ENCODE measurements at regions not wholly inside any gene's neighbourhood (a gene's known extent, or its start where the extent isn't known, plus 50 kb on each side); places are given as distances from the start of the nearest gene placed in this dataset.
"Not testable (repeated sequence)": the region's sequence is repeated elsewhere in the genome, so short reads cannot be mapped to it uniquely, and the experiment has no call there.

- no peak for DNase-seq (ENCODE audit: low read depth, low spot score)
- Histone ChIP-seq H3K36me3 (ENCODE audit: insufficient read depth, low read length) (no peaks in the 10 kb centered on the region), H3K9ac (ENCODE audit: insufficient read length) (no peak overlapping the region), H3K4me3 (no peak overlapping the region), H3K27ac (no peak overlapping the region), H3K9me3 (ENCODE audit: low read depth, low read length) (no peaks in the 10 kb centered on the region)
- no peak for TF ChIP-seq FOXP2 (optimal IDR thresholded peaks at IDR 0.05; ENCODE audit: control extremely low read depth, extremely low read length, insufficient read depth)
- no peak for TF ChIP-seq EZH2 (IDR thresholded peaks at IDR 0.05)
- no peak for TF ChIP-seq POLR2AphosphoS5 (IDR thresholded peaks at IDR 0.05; ENCODE audit: borderline replicate concordance, low read depth, low read length)
Observed at GRCh38 chr9:65420771-65421170, 135.8 kb upstream of the FOXD4L5 start.

- DNase-seq (ENCODE audit: low read depth, low spot score); H3K9ac ChIP-seq (ENCODE audit: insufficient read length); H3K9me3 ChIP-seq (ENCODE audit: low read depth, low read length): not testable (repeated sequence)
Observed at GRCh38 chr9:65418966-65419365, 134.0 kb upstream of the FOXD4L5 start.

DNA sequence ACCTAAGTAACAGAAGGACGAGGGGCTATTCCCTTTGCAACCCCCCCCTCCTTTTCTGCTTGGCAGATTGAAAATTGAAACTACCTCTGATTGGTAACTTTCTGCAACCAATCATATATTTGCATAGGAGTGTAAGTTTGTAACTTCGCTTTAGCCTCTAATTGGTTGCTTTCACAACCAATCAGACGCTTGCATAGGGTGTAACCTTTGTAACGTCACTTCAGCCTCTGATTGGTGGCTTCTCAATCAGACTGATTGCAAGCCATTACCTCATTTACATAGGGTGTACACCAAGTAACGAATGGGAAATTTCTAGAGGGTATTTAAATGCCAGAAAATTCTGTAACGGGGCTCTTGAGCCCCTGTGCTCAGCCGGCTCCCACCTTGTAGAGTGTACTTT, 131.9 kb upstream of the FOXD4L5 start:
- not testable (repeated sequence) for H3K9me3 ChIP-seq (ENCODE audit: low read depth, low read length); H3K9ac ChIP-seq (ENCODE audit: insufficient read length); H3K36me3 ChIP-seq (ENCODE audit: insufficient read depth, low read length)

More at GRCh38 chr9:65418966-65419365, 134.0 kb upstream of the FOXD4L5 start:
- H3K36me3 ChIP-seq (ENCODE audit: insufficient read depth, low read length); H3K27ac ChIP-seq; H3K4me3 ChIP-seq: not testable (repeated sequence)

DNA sequence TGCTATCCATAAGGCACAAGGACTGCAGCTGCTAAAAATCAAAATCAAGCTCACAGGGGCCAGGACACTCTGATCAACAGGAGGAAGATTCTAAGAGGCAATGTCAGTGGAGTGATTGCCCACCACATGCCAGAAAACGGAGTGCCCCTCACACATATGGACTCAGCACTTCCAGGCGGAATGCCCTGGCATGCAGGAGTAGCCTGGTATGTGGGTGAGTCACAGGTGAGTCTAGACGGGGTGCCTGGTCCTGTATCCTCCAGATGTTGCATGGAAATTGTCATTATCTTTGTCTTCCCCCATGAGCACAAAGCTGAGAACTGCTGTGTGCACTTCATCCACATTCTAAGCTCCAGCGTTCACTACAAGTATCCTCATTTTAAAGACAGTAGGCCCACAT, 129.2 kb upstream of the FOXD4L5 start:
- H3K4me3 ChIP-seq; H3K36me3 ChIP-seq (ENCODE audit: insufficient read depth, low read length); H3K27ac ChIP-seq; H3K9me3 ChIP-seq (ENCODE audit: low read depth, low read length); DNase-seq (ENCODE audit: low read depth, low spot score); H3K9ac ChIP-seq (ENCODE audit: insufficient read length): not testable (repeated sequence)

More for the DNA sequence above, 131.9 kb upstream of the FOXD4L5 start:
- not testable (repeated sequence) for H3K4me3 ChIP-seq; H3K27ac ChIP-seq; DNase-seq (ENCODE audit: low read depth, low spot score)

DNA sequence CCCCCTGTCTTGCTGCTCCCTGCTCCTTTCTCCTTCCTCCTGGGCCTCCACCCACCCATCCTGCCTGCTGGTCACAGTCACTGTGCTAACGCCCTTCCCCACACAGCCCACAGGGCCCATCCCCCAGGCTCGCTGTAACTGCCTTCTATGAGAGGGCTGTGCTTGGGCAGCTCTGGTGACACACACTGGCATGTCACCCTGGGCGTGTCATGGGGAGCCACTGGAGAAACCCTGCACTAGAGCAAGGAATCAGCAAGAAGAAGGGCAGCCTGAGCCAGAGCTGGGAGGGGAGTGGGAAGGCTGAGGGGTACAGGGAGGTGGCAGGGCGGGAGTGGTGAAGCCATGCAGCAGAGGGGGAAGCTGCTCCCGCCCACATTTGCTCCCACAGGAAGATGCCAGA, 128.4 kb upstream of the FOXD4L5 start:
- DNase-seq (ENCODE audit: low read depth, low spot score); H3K9ac ChIP-seq (ENCODE audit: insufficient read length); H3K9me3 ChIP-seq (ENCODE audit: low read depth, low read length): not testable (repeated sequence)

DNA sequence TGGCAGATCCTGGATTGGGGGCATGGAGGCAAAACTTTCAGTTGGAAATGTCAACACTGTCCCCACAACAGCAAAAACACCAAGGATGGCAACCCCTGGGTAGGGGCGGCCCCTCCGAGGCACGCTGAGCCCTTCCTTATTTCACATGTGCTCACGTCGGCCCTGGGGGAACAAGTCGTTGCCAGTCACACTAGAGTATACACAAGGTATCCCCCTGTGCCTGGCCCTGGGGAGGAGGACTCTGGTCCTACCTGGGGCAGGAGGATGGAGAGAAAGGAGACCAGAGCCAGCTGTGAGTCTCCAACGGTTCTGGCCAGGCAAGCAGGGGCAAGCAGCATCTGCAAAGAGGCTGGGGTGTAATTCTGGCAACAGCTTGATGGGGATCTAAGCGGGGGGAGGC, 126.9 kb upstream of the FOXD4L5 start:
- Histone ChIP-seq H3K27ac (no peak overlapping the region), H3K9ac (ENCODE audit: insufficient read length) (no peak overlapping the region), H3K36me3 (ENCODE audit: insufficient read depth, low read length) (no peaks in the 10 kb centered on the region), H3K9me3 (ENCODE audit: low read depth, low read length) (no peaks in the 10 kb centered on the region), H3K4me3 (no peak overlapping the region)
- TF ChIP-seq EZH2 (IDR thresholded peaks at IDR 0.05) (no peak), FOXP2 (optimal IDR thresholded peaks at IDR 0.05; ENCODE audit: control extremely low read depth, extremely low read length, insufficient read depth) (no peak), POLR2AphosphoS5 (IDR thresholded peaks at IDR 0.05; ENCODE audit: borderline replicate concordance, low read depth, low read length) (no peak)
- DNase-seq (ENCODE audit: low read depth, low spot score), result no peak

More for the DNA sequence above, 128.4 kb upstream of the FOXD4L5 start:
- not testable (repeated sequence) for H3K27ac ChIP-seq; H3K36me3 ChIP-seq (ENCODE audit: insufficient read depth, low read length); H3K4me3 ChIP-seq

DNA sequence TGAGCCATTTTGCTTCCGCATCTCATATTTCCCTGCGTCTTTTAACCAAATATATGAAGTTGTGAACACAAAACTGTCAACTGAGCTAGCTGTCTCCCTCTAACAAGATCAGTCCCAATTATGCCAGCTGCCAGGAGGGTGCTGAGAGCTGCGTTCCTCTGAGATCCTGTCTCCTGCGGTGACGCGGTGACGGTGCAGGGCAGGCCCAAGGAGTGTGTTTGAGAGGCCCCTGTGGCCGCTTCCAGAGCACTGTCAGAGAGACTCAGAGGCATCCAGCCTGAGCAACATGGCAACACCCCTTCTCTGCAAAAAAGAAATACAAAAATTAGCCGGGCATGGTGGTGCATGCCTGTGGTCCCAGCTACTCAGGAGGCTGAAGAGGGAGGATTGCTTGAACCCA, 126.3 kb upstream of the FOXD4L5 start:
- Histone ChIP-seq H3K36me3 (ENCODE audit: insufficient read depth, low read length) (no peaks in the 10 kb centered on the region), H3K9me3 (ENCODE audit: low read depth, low read length) (no peaks in the 10 kb centered on the region), H3K4me3 (no peak overlapping the region), H3K9ac (ENCODE audit: insufficient read length) (no peak overlapping the region), H3K27ac (no peak overlapping the region)
- no peak for DNase-seq (ENCODE audit: low read depth, low spot score)
- TF ChIP-seq FOXP2 (optimal IDR thresholded peaks at IDR 0.05; ENCODE audit: control extremely low read depth, extremely low read length, insufficient read depth) (no peak), EZH2 (IDR thresholded peaks at IDR 0.05) (no peak), POLR2AphosphoS5 (IDR thresholded peaks at IDR 0.05; ENCODE audit: borderline replicate concordance, low read depth, low read length) (no peak)

DNA sequence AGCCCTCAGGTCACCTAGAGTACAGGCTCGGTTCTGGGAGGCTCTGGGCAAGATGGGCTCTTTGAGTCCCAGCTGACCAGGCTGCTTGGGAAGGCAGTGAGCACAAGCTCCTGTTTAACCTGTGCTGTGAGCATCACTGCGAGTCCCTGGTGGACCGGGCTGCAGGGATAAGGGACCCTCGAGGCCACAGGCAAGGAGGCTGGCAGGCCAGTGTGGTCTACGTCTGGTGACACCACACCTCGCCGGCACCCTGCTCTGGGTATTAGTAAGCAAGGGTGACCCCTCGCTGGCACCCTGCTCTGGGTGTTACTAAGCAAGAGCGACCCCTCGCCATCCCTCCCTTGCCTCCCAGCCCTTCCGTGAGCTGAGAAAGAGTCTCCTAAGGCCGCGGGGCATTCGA, 125.9 kb upstream of the FOXD4L5 start:
- no peak for DNase-seq (ENCODE audit: low read depth, low spot score)
- no peak overlapping the region for H3K4me3 ChIP-seq

GRCh38 chr9:65409471-65409980, 124.5 kb upstream of the FOXD4L5 start:
- no peak for TF ChIP-seq FOXP2 (optimal IDR thresholded peaks at IDR 0.05; ENCODE audit: control extremely low read depth, extremely low read length, insufficient read depth)
- TF ChIP-seq POLR2AphosphoS5 (IDR thresholded peaks at IDR 0.05; ENCODE audit: borderline replicate concordance, low read depth, low read length), result no peak
- TF ChIP-seq EZH2 (IDR thresholded peaks at IDR 0.05), result no peak
- no peak overlapping the region for H3K27ac ChIP-seq
- H3K36me3 ChIP-seq (ENCODE audit: insufficient read depth, low read length), result no peaks in the 10 kb centered on the region
- H3K9me3 ChIP-seq (ENCODE audit: low read depth, low read length), result no peaks in the 10 kb centered on the region
- no peak overlapping the region for H3K4me3 ChIP-seq
- DNase-seq (ENCODE audit: low read depth, low spot score), result no peak
- no peak overlapping the region for H3K9ac ChIP-seq (ENCODE audit: insufficient read length)

More for the DNA sequence above, 125.9 kb upstream of the FOXD4L5 start:
- Histone ChIP-seq H3K9ac (ENCODE audit: insufficient read length) (no peak overlapping the region), H3K36me3 (ENCODE audit: insufficient read depth, low read length) (no peaks in the 10 kb centered on the region), H3K9me3 (ENCODE audit: low read depth, low read length) (no peaks in the 10 kb centered on the region), H3K27ac (no peak overlapping the region)
- TF ChIP-seq EZH2 (IDR thresholded peaks at IDR 0.05), result no peak
- no peak for TF ChIP-seq POLR2AphosphoS5 (IDR thresholded peaks at IDR 0.05; ENCODE audit: borderline replicate concordance, low read depth, low read length)
- TF ChIP-seq FOXP2 (optimal IDR thresholded peaks at IDR 0.05; ENCODE audit: control extremely low read depth, extremely low read length, insufficient read depth), result no peak

GRCh38 chr9:65408806-65409205, 123.8 kb upstream of the FOXD4L5 start:
- not testable (repeated sequence) for H3K4me3 ChIP-seq; H3K9me3 ChIP-seq (ENCODE audit: low read depth, low read length); H3K9ac ChIP-seq (ENCODE audit: insufficient read length); H3K36me3 ChIP-seq (ENCODE audit: insufficient read depth, low read length); DNase-seq (ENCODE audit: low read depth, low spot score); H3K27ac ChIP-seq

GRCh38 chr9:65406625-65407024, 121.6 kb upstream of the FOXD4L5 start:
- H3K4me3 ChIP-seq; H3K27ac ChIP-seq; H3K9ac ChIP-seq (ENCODE audit: insufficient read length); DNase-seq (ENCODE audit: low read depth, low spot score); H3K9me3 ChIP-seq (ENCODE audit: low read depth, low read length); H3K36me3 ChIP-seq (ENCODE audit: insufficient read depth, low read length): not testable (repeated sequence)

GRCh38 chr9:65405766-65406165, 120.8 kb upstream of the FOXD4L5 start:
- not testable (repeated sequence) for H3K4me3 ChIP-seq; H3K9me3 ChIP-seq (ENCODE audit: low read depth, low read length); H3K36me3 ChIP-seq (ENCODE audit: insufficient read depth, low read length); DNase-seq (ENCODE audit: low read depth, low spot score); H3K9ac ChIP-seq (ENCODE audit: insufficient read length); H3K27ac ChIP-seq
